ENCODE measurements at regions not wholly inside any gene's neighbourhood (a gene's known extent, or its start where the extent isn't known, plus 50 kb on each side); places are given as distances from the start of the nearest gene placed in this dataset.

DNA sequence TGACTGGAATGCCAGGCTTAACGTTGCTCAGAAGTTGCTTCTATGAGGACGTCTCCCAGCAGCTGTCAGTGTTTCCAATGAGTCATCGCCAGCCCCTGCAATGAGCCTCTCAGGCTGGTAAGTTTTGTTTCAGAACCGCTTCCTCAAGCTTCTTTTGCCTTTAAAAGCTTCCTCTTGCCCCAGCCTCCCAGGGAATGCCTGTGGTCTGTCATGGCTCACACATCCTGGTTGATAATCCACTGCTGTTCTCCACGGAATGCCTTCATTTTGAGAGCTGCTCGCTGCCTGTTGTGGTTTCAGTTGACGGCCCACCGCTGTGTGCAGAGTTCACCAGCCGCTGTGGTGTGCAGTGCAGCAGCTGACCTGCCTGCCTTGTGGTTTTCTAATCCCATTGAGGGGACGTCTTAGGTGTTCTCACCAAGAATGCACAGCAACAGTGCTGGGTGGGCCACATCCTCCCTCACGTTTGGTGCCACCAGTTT, 96.4 kb downstream of the RTP5 start:
- no peak for TF ChIP-seq POLR2AphosphoS5 (IDR thresholded peaks at IDR 0.05; ENCODE audit: borderline replicate concordance, low read depth, low read length)
- no peak for TF ChIP-seq EZH2 (IDR thresholded peaks at IDR 0.05)
- peak; percentile 41 for TF ChIP-seq FOXP2 (optimal IDR thresholded peaks at IDR 0.05; ENCODE audit: control extremely low read depth, extremely low read length, insufficient read depth)
